HEK293T (cell line): ENCODE measurements at regions not wholly inside any gene's neighbourhood (a gene's known extent, or its start where the extent isn't known, plus 50 kb on each side); places are given as distances from the start of the nearest gene placed in this dataset.

Experiments
- CTCF ChIA-PET: fragments of 350-600 bp; formaldehyde crosslinking; extraction: SDS; loops from one replicate; lab custom pipeline; 2021; ENCODE audit warnings: antibody characterized with exemption, inconsistent platforms; lab: Yijun Ruan, JAX
- POLR2A ChIA-PET: fragments of 350-600 bp; formaldehyde crosslinking; extraction: SDS; loops from one replicate; lab custom pipeline; 2020; ENCODE audit warnings: antibody characterized with exemption, inconsistent platforms; lab: Yijun Ruan, JAX
- DNase-seq: peaks from one replicate; pipeline ENCODE4 v3.0.0; 2012; ENCODE audit warnings: mixed read lengths; ENCODE audit errors: extremely low spot score
- ARNT ChIP-seq: fragments of 450-650 bp; IDR thresholded peaks from 2 replicates; pipeline ENCODE4 v1.6.1; 2017; ENCODE audit warnings: mild to moderate bottlenecking
- BHLHE40 ChIP-seq: fragments of 450-650 bp; IDR thresholded peaks from 2 replicates; pipeline ENCODE4 v1.6.1; 2016; ENCODE audit warnings: mild to moderate bottlenecking, moderate library complexity, borderline replicate concordance
- CTBP1 ChIP-seq: fragments of 450-650 bp; IDR thresholded peaks from 2 replicates; pipeline ENCODE4 v1.6.1; 2016; ENCODE audit warnings: borderline replicate concordance
- ELF4 ChIP-seq: fragments of 450-650 bp; IDR thresholded peaks from 2 replicates; pipeline ENCODE4 v1.6.1; 2017; ENCODE audit warnings: antibody characterized with exemption
- FOXA1 ChIP-seq: fragments of 450-650 bp; IDR thresholded peaks from 2 replicates; pipeline ENCODE4 v1.6.1; 2016; ENCODE audit warnings: mild to moderate bottlenecking
- FOXK2 ChIP-seq: fragments of 450-650 bp; IDR thresholded peaks from 2 replicates; pipeline ENCODE4 v1.6.1; 2016; ENCODE audit warnings: mild to moderate bottlenecking
- FOXM1 ChIP-seq: fragments of 450-650 bp; IDR thresholded peaks from 2 replicates; pipeline ENCODE4 v1.6.1; 2017; ENCODE audit warnings: mild to moderate bottlenecking, borderline replicate concordance
- HDGF ChIP-seq: fragments of 450-650 bp; IDR thresholded peaks from 2 replicates; pipeline ENCODE4 v1.6.1; 2017; ENCODE audit warnings: antibody characterized with exemption, borderline replicate concordance
- L3MBTL2 ChIP-seq: fragments of 450-650 bp; conservative IDR thresholded peaks from 2 replicates; pipeline ENCODE4 v1.6.1; 2016; ENCODE audit warnings: mild to moderate bottlenecking
- LEF1 ChIP-seq: fragments of 450-650 bp; IDR thresholded peaks from 2 replicates; pipeline ENCODE4 v1.6.1; 2017; ENCODE audit warnings: mild to moderate bottlenecking, borderline replicate concordance
- NFRKB ChIP-seq: fragments of 450-650 bp; IDR thresholded peaks from 2 replicates; pipeline ENCODE4 v1.6.1; 2016; ENCODE audit warnings: mild to moderate bottlenecking, moderate library complexity
- SP1 ChIP-seq: fragments of 450-650 bp; IDR thresholded peaks from 2 replicates; pipeline ENCODE4 v1.6.1; 2017
- SUZ12 ChIP-seq: fragments of 450-650 bp; IDR thresholded peaks from 2 replicates; pipeline ENCODE4 v1.6.1; 2016; ENCODE audit warnings: mild to moderate bottlenecking
- TARDBP ChIP-seq: fragments of 450-650 bp; IDR thresholded peaks from 2 replicates; pipeline ENCODE4 v1.6.1; 2016
- ZNF384 ChIP-seq: fragments of 450-650 bp; IDR thresholded peaks from 2 replicates; pipeline ENCODE4 v1.6.1; 2016
- TF ChIP-seq, protein P1 (sequence below): fragments of 450-650 bp; IDR thresholded peaks from 2 replicates; pipeline ENCODE4 v1.6.1; 2016

DNA sequence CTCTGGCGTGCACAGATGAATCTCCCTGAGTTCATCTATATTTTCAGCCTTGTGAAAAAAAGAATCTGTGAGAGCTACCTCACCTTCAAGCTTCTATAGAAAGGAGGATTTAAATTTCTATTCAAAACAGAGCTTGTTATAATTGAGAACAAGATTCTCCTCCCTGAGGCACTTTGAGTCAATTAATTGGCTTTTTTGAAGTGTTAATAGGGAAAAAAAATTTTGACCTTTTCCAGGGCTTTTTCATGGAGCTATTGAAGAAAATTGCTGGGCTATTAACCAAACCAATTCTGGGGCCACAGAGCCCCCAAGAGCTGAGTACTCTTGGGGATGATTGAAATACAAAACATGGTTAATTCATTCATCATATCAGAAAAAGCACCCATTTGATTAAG is 225.1 kb downstream of the CMPK2 start:
- CTCF ChIA-PET = no interaction called here
- POLR2A ChIA-PET = no interaction called here
- no peak for DNase-seq
- TF ChIP-seq ZNF384 = no peak
- no peak for TF ChIP-seq L3MBTL2
- TF ChIP-seq CTBP1 = no peak
- TF ChIP-seq ELF4 = no peak
- TF ChIP-seq HDGF = no peak
- TF ChIP-seq, protein P1, sequence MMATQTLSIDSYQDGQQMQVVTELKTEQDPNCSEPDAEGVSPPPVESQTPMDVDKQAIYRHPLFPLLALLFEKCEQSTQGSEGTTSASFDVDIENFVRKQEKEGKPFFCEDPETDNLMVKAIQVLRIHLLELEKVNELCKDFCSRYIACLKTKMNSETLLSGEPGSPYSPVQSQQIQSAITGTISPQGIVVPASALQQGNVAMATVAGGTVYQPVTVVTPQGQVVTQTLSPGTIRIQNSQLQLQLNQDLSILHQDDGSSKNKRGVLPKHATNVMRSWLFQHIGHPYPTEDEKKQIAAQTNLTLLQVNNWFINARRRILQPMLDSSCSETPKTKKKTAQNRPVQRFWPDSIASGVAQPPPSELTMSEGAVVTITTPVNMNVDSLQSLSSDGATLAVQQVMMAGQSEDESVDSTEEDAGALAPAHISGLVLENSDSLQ = no peak
- no peak for TF ChIP-seq LEF1
- no peak for TF ChIP-seq FOXA1
- TF ChIP-seq SUZ12 = no peak
- TF ChIP-seq NFRKB = no peak
- TF ChIP-seq FOXK2 = no peak
- TF ChIP-seq ARNT = no peak
- TF ChIP-seq SP1 = no peak
- TF ChIP-seq FOXM1 = no peak
- no peak for TF ChIP-seq BHLHE40
- TF ChIP-seq TARDBP = no peak

GRCh38 chr2:6641956-6642355 is 223.8 kb downstream of the CMPK2 start:
- TF ChIP-seq LEF1 (no peak), FOXK2 (no peak), NFRKB (no peak), TARDBP (no peak), SP1 (no peak), SUZ12 (no peak), CTBP1 (no peak), BHLHE40 (no peak), FOXA1 (no peak), ZNF384 (no peak), ELF4 (no peak), FOXM1 (no peak), L3MBTL2 (no peak), ARNT (no peak), HDGF (no peak)
- TF ChIP-seq, protein P1 = no peak
- CTCF ChIA-PET = no interaction called here
- POLR2A ChIA-PET = no interaction called here
- no peak for DNase-seq

DNA sequence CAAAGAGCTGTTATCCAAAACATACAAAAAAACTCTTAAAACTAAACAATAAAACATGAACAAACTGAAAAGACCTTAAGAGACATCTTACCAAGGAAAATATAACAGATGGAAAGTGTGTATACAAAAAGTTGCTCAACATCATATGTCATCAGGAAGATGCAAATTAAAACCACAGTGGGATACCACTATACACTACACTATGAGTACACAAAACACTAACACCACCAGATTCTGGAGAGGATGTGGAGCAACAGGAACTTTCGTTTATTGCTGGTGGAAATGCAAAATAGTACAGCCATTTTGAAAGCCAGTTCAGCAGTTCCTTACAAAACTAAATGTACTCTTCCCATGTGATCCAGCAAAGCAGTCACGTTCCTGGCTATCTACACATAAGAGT is 221.4 kb downstream of the CMPK2 start:
- no peak for DNase-seq
- ChIA-PET CTCF (no interaction called here), POLR2A (no interaction called here)
- TF ChIP-seq BHLHE40 = no peak
- no peak for TF ChIP-seq FOXM1
- no peak for TF ChIP-seq SP1
- TF ChIP-seq LEF1 = no peak
- no peak for TF ChIP-seq NFRKB
- no peak for TF ChIP-seq ELF4
- TF ChIP-seq, protein P1 = no peak
- no peak for TF ChIP-seq L3MBTL2
- no peak for TF ChIP-seq SUZ12
- no peak for TF ChIP-seq ZNF384
- no peak for TF ChIP-seq HDGF
- no peak for TF ChIP-seq CTBP1
- no peak for TF ChIP-seq ARNT
- no peak for TF ChIP-seq TARDBP
- TF ChIP-seq FOXK2 = no peak
- TF ChIP-seq FOXA1 = no peak

- TF ChIP-seq SUZ12 = no peak
- TF ChIP-seq LEF1 = no peak
- TF ChIP-seq SP1 = no peak
- no peak for TF ChIP-seq CTBP1
- ChIA-PET POLR2A (no interaction called here), CTCF (no interaction called here)
- no peak for DNase-seq
Observed at GRCh38 chr2:6645004-6645403, 220.7 kb downstream of the CMPK2 start.

GRCh38 chr2:6645672-6646071 is 220.0 kb downstream of the CMPK2 start:
- POLR2A ChIA-PET = no interaction called here
- no peak for DNase-seq
- TF ChIP-seq FOXK2 = no peak
- TF ChIP-seq HDGF = no peak
- no peak for TF ChIP-seq ARNT
- TF ChIP-seq ELF4 = no peak
- TF ChIP-seq ZNF384 = no peak
- TF ChIP-seq BHLHE40 = no peak
- TF ChIP-seq CTBP1 = no peak
- TF ChIP-seq SUZ12 = no peak
- no peak for TF ChIP-seq FOXM1
- TF ChIP-seq L3MBTL2 = no peak
- no peak for TF ChIP-seq TARDBP
- no peak for TF ChIP-seq LEF1
- TF ChIP-seq, protein P1 = no peak
- no peak for TF ChIP-seq SP1
- CTCF ChIA-PET = no interaction called here

GRCh38 chr2:6647046-6647445 is 218.7 kb downstream of the CMPK2 start:
- CTCF ChIA-PET = no interaction called here
- DNase-seq = no peak
- POLR2A ChIA-PET = no interaction called here
- TF ChIP-seq ELF4 (no peak), BHLHE40 (no peak), LEF1 (no peak), HDGF (no peak), TARDBP (no peak)
